ENCODE measurements at regions not wholly inside any gene's neighbourhood (a gene's known extent, or its start where the extent isn't known, plus 50 kb on each side); places are given as distances from the start of the nearest gene placed in this dataset.

DNA sequence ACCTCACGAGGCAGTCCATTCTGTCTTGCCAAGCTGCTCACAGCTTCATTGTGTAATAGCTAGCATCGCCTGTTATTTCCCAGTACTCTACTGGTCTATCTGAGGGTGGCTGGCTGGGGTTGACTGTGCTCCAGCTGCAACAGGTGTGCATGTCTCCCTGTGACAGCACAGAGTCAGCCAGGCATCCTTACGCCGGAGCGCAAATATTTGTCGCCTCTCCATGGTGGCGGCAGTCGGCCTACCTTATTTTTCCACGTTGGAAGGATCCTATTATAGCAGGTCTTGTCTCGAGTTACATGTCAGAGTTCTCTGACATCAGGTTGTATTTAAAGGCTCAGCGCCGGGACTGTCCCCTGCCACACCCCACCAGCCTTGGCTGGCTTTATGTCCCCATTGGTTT lies 307.1 kb downstream of the TLE3 start:
- ATAC-seq (replicated peaks): no peak
- peaks cover 7% of the 10 kb centered on the region for H3K9me3 Mint-ChIP-seq
- H3K36me3 Mint-ChIP-seq (ENCODE audit: low read depth): no peaks in the 10 kb centered on the region
- H3K27me3 Mint-ChIP-seq: peaks cover 7% of the 10 kb centered on the region
- H3K27ac Mint-ChIP-seq: no peak overlapping the region
- H3K4me1 Mint-ChIP-seq: no peaks in the 10 kb centered on the region
- H3K4me3 Mint-ChIP-seq: no peak overlapping the region

DNA sequence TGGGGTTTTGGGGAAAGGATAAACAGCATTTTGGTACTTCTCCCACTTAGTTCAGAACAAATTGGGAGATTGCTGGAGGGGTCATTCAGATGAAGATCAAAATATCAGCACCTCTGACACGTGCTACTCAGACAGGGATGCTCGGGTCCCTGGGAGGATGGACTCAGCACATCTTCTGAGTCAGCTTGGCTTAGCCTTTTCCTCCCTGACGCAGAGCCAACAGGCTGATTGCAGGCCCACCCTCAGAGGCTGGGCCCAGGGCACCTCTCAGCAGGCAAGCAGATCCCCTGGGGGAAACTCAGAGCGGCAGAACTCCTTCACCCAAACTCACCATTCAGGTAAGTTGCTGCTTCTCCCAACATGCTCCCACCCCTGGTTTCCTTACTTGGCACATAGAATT lies 304.9 kb downstream of the TLE3 start:
- no peak for ATAC-seq (replicated peaks)
- Mint-ChIP-seq H3K9me3 (peaks cover 7% of the 10 kb centered on the region), H3K27me3 (peaks cover 3% of the 10 kb centered on the region), H3K36me3 (ENCODE audit: low read depth) (no peaks in the 10 kb centered on the region), H3K4me3 (no peak overlapping the region), H3K4me1 (no peaks in the 10 kb centered on the region), H3K27ac (no peak overlapping the region)

DNA sequence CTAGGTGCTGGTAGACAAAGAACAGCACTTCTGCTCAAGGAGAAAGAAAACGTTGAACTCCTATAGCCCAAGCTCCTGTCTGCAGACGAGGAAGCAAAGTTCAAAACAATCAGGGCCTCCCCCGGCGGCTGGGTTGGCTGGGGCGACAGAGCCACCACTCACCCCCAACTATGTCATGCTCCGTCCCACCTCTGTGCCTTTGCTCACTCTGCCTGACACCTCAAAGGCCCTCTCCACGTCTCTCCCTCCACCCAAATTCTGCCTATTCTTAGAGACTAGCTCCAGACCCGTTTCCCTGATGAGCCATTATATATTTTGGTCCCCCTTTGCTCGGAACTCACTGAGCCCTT lies 304.3 kb downstream of the TLE3 start:
- Mint-ChIP-seq H3K4me1 (no peaks in the 10 kb centered on the region), H3K27me3 (peaks cover 3% of the 10 kb centered on the region), H3K9me3 (peaks cover 7% of the 10 kb centered on the region), H3K27ac (no peak overlapping the region), H3K4me3 (no peak overlapping the region), H3K36me3 (ENCODE audit: low read depth) (no peaks in the 10 kb centered on the region)
- ATAC-seq (replicated peaks): no peak

DNA sequence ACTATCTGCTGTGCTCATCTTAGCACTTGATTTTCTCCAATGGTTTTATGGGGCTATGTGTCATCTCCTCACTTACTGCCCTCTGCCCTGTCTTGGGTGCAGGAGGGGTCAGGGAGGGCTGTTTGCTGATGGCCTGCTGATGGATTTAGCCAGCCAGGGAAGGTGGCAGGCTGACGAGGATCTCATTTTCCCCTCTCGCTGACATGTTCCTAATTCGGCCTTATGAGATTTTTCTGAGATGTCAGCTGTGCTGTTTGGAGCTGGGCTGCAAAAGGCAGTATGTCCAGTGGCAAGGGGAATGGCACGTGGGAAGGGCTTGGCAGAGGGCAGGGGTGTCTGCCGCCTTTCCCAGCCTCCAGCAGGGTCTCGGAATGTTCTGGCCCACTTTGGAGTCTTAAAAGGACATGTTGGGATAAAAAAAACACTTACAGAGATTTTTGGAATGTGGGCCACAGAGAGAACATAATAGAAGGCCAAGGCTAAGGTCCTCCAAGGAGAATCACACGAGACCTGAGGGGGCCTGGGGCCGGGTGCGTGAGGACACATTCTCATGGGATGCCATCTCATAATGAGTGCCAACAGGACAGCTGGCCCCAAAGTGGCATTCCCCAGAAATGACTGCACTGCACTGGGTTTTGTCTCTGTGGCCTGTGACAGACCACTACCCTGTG lies 303.8 kb downstream of the TLE3 start:
- Mint-ChIP-seq H3K9me3 (peaks cover 7% of the 10 kb centered on the region), H3K36me3 (ENCODE audit: low read depth) (no peaks in the 10 kb centered on the region), H3K4me3 (no peak overlapping the region), H3K27me3 (peaks cover 3% of the 10 kb centered on the region), H3K4me1 (no peaks in the 10 kb centered on the region), H3K27ac (no peak overlapping the region)
- ATAC-seq (replicated peaks): no peak

DNA sequence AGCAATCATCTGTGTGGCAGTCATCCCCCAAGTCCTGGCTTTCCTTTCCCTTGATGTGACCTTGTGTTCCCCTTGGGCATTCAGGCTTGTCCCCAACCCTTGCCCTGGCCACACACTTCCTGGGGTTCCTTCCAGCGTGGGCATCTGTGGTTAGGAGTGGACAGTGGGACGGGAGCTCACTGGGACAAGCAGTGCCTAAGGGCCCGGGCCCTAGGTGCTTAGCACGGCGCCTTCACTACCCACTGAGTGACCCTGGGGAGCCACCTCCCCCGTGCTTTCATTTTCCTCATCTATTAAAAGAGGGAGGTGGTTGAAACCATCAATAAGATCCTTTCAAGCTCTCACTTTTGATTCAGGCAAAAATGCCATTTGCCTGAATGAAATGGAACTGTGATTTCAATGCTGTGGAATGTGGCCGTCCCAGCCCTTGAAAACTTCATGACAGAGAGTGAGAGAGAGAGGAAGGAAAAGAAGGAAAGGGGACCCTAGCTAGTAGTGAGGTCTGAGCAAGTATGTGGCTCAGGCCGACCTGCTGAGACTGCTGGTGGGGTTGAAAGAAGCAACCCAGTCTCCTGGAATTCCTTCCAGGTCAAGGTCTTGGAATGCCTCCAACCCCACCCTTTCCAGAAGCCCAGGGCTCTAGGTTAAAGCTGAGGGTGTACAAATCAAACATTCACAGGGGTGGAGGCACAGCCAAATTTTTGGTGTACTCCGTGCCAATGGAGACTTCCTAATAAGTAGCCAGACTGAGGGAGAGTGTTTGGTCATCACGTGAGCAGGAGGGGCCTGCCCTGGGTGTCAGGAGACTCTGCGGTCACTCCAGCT lies 302.9 kb downstream of the TLE3 start:
- peaks cover 7% of the 10 kb centered on the region for H3K9me3 Mint-ChIP-seq
- no peak overlapping the region for H3K27ac Mint-ChIP-seq
- no peaks in the 10 kb centered on the region for H3K4me1 Mint-ChIP-seq
- peaks cover 3% of the 10 kb centered on the region for H3K27me3 Mint-ChIP-seq
- H3K4me3 Mint-ChIP-seq: no peak overlapping the region
- ATAC-seq (replicated peaks): no peak
- H3K36me3 Mint-ChIP-seq (ENCODE audit: low read depth): no peaks in the 10 kb centered on the region

DNA sequence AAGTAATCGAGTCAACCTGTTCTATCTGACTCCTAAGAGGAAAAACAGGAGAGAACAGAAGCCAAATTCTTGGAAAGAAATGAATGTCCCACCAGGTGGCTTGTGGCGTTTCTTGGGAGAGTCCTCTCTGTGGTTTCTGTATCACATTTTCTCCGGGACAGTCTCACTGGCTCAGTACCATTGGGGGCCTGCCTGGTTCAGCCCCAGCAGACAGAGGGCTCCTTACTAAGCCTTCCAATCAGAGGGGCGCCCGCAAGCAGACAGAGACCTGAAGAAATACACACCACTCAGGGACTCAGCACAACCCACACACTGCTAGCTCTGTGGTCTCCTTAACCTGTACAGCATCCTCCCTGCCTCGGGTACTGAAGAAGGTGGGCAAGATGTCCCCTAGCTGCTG lies 302.1 kb downstream of the TLE3 start:
- Mint-ChIP-seq H3K4me3 (no peak overlapping the region), H3K4me1 (no peaks in the 10 kb centered on the region), H3K36me3 (ENCODE audit: low read depth) (no peaks in the 10 kb centered on the region), H3K27ac (no peak overlapping the region), H3K27me3 (no peaks in the 10 kb centered on the region), H3K9me3 (peaks cover 7% of the 10 kb centered on the region)
- no peak for ATAC-seq (replicated peaks)

DNA sequence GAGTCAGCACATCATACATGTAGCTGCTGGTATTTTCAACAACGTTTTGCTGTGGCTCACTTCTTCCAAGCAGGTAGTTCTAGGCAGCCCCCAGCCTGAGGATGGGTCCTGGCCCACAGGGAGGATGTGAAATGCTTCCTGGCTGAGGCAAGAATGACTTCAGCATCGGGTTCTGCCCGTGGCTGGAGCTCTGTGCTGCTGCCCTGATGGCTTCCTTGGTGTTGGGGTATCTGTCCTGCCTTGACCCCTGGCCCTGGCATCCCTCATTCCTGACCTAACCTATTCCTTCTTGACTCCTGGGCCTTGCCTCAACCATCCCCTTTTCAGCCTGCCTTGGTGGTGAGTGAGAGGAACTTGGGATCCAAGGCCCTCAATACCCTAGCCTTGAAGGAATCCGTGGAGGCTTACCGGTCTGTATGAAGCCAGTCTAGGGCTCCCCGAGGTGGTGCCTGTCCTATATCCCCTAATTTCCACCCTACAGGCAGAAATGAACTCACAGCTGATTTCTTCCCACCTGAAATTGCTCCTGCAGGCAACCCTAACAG lies 300.6 kb downstream of the TLE3 start:
- Mint-ChIP-seq H3K27me3 (no peaks in the 10 kb centered on the region), H3K27ac (peak overlapping the region; percentile 31), H3K36me3 (ENCODE audit: low read depth) (no peaks in the 10 kb centered on the region), H3K4me3 (no peak overlapping the region), H3K4me1 (no peaks in the 10 kb centered on the region), H3K9me3 (no peaks in the 10 kb centered on the region)
- no peak for ATAC-seq (replicated peaks)

DNA sequence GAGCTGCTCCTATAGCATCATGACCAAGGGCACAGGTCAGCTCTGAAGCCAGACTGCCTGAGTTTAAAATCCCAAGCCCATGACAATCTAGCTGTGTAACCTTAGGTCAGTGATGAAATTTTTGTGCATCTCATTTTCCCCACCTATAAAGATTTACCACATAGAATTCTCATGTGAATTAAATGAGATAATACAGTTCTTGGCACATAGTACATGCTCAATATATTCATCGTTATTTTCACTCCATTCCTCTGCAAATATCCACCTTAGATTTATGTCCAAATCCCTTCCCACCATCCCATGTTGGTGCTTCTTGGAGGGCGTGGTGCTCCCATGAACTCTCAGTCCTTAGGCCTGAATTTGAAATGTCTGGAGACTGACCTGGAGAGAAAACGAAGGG lies 300.1 kb downstream of the TLE3 start:
- no peak for ATAC-seq (replicated peaks)
- Mint-ChIP-seq H3K27me3 (no peaks in the 10 kb centered on the region), H3K36me3 (ENCODE audit: low read depth) (no peaks in the 10 kb centered on the region), H3K4me1 (no peaks in the 10 kb centered on the region), H3K9me3 (no peaks in the 10 kb centered on the region), H3K27ac (peak overlapping the region; percentile 31), H3K4me3 (no peak overlapping the region)

DNA sequence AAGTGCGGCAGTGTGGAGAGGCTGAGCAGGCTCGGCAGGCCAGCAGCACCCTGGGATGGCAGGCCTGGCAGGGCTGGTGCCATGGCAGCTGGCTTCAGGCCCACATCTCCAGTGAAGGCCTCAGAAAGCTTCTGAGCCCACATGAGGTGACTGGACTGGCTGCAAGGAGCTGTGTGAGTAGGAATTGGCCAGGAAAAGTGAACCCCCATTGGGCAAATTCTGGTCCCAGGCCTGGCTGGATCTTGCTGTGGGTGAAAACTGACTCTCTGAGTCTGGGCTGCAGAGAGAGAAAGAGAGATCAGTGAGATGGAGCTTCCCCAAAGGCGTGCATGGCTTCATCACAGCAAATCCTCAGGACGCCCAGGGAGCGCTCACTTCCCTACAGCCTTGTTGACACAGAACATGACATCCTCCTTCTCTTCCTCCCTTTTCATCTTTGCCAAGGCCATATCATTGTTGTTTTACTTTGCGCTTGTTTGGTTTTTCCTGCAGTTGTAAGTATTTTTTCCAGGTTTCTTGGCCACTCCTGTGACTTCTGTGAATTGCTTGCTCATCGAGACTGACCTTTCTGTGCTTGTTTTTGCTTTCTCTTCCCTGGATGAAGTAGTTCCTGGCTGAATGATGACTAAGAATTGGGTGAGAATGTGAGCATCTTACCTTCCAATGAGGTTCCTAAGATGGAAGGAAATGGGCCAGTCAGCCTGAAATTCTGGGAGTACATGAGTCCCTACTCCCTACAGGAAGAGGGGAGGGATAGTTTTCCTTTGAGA lies 299.1 kb downstream of the TLE3 start:
- Mint-ChIP-seq H3K27ac (peak overlapping the region; percentile 31), H3K36me3 (ENCODE audit: low read depth) (no peaks in the 10 kb centered on the region), H3K4me3 (no peak overlapping the region), H3K4me1 (no peaks in the 10 kb centered on the region), H3K27me3 (no peaks in the 10 kb centered on the region), H3K9me3 (no peaks in the 10 kb centered on the region)
- no peak for ATAC-seq (replicated peaks)

DNA sequence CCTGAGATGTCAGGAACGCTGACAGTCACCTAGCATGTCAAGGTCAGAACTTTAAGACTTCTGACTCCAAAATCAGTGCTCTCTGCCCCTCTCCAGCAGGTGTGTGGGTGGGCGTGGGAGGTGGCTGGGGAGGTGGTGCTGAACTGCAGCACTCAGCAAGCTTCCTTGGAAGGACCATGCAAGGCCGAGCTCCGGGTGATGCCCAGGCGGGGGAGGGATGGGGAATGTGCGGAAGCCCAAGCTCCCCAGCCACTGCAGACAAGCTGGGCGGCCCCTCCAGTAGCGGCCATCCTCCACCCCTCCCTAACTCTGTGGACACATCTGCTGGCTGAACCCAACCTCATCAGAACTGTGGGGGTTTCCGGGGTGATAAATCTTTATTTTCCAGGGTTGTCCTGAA lies 296.6 kb downstream of the TLE3 start:
- H3K27ac Mint-ChIP-seq: no peak overlapping the region
- H3K9me3 Mint-ChIP-seq: no peaks in the 10 kb centered on the region
- ATAC-seq (replicated peaks): no peak
- H3K36me3 Mint-ChIP-seq (ENCODE audit: low read depth): no peaks in the 10 kb centered on the region
- H3K27me3 Mint-ChIP-seq: peaks cover 4% of the 10 kb centered on the region
- no peak overlapping the region for H3K4me3 Mint-ChIP-seq
- H3K4me1 Mint-ChIP-seq: no peaks in the 10 kb centered on the region

DNA sequence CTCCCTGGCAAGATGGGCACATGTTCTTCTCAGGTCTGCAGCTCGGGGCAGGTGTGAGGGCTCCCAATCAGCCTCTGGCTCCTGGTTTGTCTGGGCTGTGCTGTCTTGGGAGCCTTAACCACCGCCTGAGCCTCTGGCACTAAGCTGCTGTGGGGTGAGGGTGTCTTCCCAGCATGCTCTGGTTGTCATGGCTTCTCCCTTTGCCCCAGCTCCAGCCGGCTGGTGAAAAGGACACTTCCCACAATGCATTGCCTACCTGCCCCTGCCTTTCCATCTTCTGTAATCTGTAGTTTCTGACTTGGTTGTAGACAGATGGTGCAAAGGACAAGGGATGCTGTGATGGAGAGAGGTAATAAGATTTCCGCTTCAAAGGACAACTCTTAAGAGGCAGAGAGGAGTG lies 295.3 kb downstream of the TLE3 start:
- peaks cover 4% of the 10 kb centered on the region for H3K27me3 Mint-ChIP-seq
- H3K4me3 Mint-ChIP-seq: no peak overlapping the region
- no peaks in the 10 kb centered on the region for H3K4me1 Mint-ChIP-seq
- H3K9me3 Mint-ChIP-seq: no peaks in the 10 kb centered on the region
- no peak for ATAC-seq (replicated peaks)
- H3K36me3 Mint-ChIP-seq (ENCODE audit: low read depth): no peaks in the 10 kb centered on the region
- H3K27ac Mint-ChIP-seq: peak overlapping the region; percentile 6

DNA sequence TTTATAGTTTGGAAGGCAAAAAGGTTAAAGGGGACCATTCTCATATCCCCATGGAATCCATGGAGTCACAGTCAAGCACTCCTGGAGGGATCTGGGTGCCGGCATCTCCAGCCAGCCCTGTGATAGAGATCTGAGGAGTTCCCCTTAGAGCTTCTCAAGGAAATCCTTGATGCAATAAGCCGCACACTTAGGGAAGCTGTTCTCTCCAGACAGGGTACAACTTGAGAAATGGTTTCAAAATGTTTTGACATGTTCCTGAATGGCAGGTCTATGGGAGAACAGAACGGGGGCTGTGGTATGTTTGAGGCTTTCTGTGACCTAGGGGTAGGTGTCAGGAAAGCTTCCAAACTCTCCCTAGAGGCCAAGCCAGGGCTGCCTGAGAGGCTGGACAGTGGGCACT lies 292.9 kb downstream of the TLE3 start:
- H3K27me3 Mint-ChIP-seq: peaks cover 4% of the 10 kb centered on the region

DNA sequence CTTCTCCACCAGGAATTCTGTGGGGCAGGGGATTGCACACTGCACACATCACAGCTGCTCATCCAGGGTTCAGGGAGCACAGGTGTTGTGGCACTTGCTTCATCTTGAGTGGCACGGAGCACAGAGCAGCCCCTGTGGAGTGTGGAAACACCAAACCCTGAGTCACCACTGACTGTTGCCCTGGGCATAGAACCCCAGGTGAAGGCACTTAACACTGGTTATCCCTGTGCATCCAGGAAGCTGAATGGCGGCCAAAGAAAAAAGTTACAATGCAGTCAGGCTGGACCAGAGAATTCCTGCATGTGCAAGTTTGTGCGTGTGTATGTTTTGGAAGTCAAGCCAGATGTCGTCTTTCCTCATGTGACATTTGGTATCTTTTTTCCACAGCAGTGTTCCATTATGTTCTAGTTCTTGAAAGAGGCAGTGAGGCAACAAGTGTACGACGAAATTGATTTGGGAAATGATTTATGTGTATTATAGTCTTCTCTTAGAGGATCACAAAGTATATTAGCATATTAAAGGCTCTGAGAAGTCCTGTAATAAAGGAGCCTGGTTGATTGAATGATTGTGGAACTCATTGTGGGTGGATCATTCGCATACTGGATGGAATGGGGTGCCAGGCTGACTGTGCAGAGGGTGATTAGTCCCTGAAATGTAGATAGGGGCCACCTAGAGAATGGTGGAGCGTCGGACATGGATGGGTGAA lies 292.3 kb downstream of the TLE3 start:
- Mint-ChIP-seq H3K4me3 (no peak overlapping the region), H3K4me1 (no peaks in the 10 kb centered on the region), H3K36me3 (ENCODE audit: low read depth) (no peaks in the 10 kb centered on the region), H3K27ac (no peak overlapping the region), H3K27me3 (peaks cover 4% of the 10 kb centered on the region), H3K9me3 (no peaks in the 10 kb centered on the region)
- no peak for ATAC-seq (replicated peaks)

More for the DNA sequence above, 292.9 kb downstream of the TLE3 start:
- H3K9me3 Mint-ChIP-seq: no peaks in the 10 kb centered on the region
- no peak for ATAC-seq (replicated peaks)
- no peaks in the 10 kb centered on the region for H3K36me3 Mint-ChIP-seq (ENCODE audit: low read depth)
- no peaks in the 10 kb centered on the region for H3K4me1 Mint-ChIP-seq
- no peak overlapping the region for H3K27ac Mint-ChIP-seq
- H3K4me3 Mint-ChIP-seq: no peak overlapping the region

DNA sequence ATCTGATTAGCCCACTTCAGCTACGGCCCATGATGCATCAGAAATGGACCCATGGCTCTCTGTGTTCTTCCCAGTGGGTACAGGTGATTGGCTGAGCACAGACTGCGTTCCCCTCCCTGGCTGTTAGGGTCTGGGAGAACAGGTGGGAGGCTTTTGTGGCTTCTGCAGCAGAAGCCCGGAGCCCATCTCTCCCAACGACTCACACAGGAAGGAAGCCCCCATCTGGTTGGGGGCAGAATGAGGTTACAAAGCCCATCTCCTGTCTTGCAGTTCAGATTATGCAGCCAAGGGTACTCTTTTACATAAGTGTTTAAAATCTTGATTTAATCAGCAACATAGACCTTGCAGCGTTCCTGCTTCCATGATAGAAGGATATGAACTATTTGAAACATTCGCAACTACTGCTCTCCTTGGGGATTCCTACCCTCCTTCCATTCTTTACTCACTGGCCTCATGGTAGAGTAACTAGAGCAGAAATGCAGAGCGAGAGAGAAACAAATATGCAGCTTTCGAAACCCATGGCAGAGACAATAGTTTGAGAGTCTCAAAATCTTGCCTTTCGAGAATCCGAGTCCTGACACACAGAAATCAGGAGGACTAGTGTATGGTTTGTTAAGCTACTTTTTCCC lies 291.3 kb downstream of the TLE3 start:
- Mint-ChIP-seq H3K4me1 (no peaks in the 10 kb centered on the region), H3K36me3 (ENCODE audit: low read depth) (no peaks in the 10 kb centered on the region), H3K27me3 (peaks cover 4% of the 10 kb centered on the region), H3K9me3 (no peaks in the 10 kb centered on the region), H3K27ac (no peak overlapping the region), H3K4me3 (no peak overlapping the region)
- no peak for ATAC-seq (replicated peaks)

Measured in activated T-helper 17 cell treated with anti-CD3 and anti-CD28 coated beads, Interleukin-2, amount 50 U/mL, for 72 hours (primary cell).